Stimulated activated CD8-positive, alpha-beta memory T cell treated with anti-CD3 and anti-CD28 coated beads, Interleukin-12 subunit alpha, Interleukin-12 subunit beta, amount 100 ng/mL, for 1 hour (primary cell): ENCODE measurements at regions not wholly inside any gene's neighbourhood (a gene's known extent, or its start where the extent isn't known, plus 50 kb on each side); places are given as distances from the start of the nearest gene placed in this dataset.
"Not testable (repeated sequence)": the region's sequence is repeated elsewhere in the genome, so short reads cannot be mapped to it uniquely, and the experiment has no call there.

ENCODE experiments used
- DNase-seq: peaks from one replicate; pipeline ENCODE4 v3.0.0-alpha.2; 2020; ENCODE audit warnings: low read depth

DNA sequence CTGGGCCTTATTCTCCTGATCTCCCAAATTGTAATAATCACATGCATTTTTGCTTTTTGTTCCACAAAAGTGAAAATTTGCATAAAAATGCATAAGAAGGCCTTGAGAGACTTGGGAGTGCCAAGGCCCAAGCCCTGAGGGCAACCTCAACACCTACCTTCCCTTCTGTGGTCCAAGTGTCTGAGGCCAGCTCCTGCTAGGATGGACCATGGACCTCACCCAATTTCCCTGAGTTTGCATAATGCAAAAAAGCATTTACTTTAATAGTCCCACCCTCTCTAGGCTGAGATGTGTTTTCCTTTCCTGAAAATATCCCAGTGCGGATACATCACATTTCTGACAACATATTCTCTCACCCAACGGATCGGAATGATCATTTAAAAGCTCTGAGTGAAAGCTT, 194.1 kb upstream of the TENM4 start:
- no peak for DNase-seq

DNA sequence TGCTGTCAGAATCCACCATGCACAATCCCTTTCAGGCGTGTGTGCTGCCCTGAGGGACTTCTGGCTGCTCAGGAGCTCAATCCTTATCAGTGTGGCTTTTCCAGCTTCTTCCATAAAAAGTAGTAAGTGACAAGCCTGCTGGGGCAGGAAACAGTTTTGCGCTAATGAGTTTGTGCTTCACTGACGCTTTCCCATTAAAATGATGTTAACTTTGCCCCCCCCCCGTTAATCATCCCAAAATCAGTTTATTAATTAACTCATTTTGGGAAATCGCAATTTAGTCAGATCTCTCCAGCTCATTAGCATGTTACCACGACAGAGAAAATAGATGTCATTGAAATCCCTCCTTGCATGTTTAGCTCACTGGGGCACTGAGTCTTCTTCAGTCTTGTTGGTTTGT, 186.5 kb upstream of the TENM4 start:
- DNase-seq = no peak

DNA sequence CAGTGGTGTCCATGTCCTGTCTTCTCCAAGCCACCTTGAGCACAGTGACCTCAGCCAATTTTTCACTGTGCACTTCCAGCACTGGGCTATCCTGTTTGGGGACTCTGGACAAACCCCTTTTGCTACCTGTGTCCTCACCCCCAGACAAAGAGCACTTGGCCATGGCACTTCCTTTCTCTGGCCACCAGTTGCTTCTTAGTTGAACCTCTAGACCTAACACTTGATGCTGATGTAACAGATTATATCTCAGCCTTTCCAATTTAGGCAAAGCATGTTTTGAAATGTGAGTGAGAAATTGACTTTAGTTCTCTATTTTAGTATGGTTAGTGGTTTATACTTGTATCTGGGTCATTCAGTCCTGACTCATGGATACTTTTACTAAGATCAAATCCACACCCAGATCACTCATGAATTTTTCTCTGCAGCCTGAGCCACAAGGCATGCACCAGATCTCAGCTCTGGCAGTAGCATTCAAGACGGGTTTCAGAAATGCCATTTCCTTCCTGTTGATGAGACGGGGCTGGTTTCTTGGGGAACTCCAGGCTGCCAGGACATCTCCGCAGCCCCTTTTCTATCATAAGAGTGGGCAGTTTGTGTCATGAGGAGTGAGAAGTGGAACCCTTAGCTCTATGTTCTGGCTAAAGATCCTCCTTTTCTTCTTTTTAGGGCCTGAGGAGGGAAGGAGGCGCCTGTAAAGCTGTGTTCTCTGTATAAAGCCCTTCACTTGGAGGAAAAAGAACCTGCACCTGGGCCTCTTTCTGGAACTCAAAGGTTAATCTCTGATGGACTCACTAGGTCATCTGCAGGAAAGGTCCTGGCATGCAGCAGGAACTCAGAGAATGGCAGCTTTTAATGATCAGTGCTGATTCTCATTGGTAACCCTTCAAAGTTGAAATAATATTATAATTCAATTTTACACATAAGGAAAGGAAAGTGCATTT, 185.6 kb upstream of the TENM4 start:
- DNase-seq = no peak

DNA sequence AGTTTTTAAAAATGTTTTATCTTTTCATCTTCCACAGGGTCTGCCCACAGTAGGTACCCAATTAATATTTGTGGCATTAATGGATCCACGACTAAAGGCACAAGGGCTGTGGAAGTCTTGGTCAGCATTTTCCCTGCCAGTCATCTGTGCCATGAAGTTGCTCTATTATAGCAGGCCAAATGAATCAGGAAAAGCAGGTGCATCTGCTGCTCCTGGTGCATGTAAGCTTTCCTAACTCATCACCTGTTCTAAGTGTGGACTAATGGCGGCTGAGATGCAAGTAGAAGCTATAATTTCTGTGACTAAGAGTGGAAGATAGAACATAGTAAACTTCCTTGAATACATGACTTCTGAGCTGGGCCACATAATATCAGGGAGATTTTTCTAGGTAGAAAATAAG, 182.5 kb upstream of the TENM4 start:
- no peak for DNase-seq

DNA sequence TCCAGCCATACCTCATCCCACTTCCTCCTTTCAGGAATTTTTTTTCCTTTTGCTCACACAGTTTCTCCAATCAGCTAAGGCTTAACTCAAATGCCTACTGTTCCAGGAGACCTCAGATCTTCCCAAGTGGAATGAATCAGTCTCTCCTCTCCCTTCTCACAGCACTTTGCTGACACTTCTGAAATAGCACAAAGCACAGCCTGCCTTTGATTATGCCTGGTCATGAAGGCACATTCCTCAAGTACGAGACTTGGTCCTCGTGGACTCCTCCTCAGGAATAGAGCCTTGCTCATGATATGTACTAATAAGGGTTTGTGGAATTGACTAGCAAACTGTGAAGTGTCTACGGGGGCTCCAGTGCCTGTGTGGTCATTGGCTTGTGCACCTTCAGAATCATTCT, 176.7 kb upstream of the TENM4 start:
- DNase-seq = no peak

DNA sequence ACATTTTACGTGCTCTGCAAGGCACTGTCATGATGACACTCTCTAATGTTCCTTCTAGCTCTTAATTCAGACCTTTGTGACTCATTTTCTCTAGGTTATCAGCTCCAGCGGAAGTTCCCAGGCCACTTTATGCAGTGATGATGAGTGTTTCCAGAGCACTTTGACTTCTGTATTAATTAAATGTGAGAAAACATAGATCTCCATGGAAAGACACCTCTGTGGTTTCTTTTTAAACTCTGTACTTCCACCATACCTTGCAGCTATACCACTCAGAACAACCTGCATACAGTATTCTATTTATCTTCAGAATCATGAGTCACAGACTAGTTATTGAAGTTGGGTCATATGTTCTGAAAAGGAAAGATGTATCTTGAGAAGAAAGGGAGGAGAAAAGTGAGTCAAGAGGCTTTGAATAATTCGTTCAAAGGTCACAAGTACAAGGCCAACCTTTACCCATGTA, 175.6 kb upstream of the TENM4 start:
- DNase-seq = no peak

DNA sequence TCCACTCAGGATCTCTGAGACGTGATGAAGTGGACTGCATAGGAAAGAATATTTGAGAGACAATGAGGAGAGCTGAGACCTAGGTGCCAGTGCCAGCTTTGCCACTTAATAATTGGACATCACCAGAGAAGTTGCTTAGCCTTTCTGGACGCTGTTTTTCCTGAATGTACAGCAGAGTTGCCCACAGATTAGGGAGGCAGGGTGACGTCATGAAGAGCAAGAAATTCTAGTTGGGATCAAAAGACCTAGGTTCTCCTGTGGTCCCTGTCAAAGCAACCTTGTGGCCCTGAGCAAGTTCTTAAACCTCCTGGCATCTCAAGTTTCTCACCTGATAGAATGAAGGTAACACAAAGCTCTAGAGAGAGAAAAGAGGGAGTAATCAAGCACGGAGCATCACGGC, 174.6 kb upstream of the TENM4 start:
- DNase-seq = no peak

DNA sequence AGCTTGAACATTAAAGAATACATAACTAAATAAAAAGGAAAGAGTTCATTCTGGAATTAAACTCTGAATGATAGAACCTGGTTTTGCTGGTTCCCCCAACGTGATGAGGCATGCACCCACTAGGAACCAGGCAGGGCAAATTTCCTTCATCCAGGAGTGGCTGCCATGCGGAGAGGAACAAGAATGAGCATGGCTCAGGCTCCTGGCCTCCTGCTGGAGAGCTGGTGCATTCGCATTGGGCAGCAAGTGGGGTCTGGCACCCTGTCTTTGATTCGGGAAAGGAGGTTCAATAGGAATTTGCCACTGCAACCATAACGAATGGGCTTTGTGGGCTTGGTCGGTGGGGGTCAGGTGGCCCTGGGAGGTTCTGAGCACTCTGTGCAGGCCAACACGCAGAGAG, 169.8 kb upstream of the TENM4 start:
- no peak for DNase-seq

DNA sequence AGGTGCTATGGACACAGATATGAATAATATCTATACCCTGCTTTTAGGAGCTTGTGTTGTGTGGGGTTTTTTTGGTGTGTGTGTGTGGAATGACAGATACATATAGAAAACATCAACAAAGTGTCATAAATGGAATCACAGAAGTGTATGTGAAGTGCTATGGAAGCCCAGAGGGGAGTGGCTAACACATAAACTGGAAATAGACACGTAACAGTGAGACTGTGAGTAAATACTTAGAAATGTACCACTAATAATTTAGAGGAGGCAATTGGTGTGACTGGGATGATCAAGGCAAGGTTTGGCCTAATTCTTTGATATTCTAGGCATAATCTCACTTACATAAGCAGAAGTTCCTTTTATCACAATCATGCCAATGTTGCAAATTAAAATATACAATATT, 169.3 kb upstream of the TENM4 start:
- no peak for DNase-seq

DNA sequence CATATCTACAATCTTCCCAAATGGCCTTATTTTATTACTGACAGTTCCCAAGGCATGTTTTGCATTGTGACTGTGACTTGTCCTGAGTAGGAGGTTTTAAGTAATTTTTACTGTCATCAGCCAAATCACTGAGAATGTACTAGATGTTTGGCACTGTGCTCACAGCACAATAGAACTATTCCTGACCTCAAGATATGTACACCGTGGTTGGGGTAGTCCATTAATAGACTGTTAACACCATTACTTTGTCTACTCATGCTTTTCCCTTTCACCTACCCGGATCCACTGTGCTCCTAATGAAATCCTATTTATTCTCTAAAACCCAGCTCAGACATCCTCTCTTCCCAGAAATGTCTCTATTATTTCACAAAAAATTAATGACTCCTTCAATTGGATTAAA, 168.7 kb upstream of the TENM4 start:
- no peak for DNase-seq

DNA sequence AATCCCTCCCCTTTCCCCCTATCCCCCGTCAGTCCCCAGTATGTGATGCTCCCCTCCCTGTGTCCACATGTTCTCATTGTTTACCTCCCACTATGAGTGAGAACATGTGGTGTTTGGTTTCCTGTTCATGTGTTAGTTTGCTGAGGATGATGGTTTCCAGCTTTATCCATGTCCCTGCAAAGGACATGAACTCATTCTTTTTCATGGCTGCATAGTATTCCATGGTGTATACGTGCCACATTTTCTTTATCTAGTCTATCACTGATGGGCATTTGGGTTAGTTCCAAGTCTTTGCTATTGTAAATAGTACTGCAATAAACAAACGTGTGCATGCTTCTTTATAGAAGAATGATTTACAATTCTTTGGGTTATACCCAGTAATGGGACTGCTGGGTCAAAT, 165.6 kb upstream of the TENM4 start:
- DNase-seq = not testable (repeated sequence)

DNA sequence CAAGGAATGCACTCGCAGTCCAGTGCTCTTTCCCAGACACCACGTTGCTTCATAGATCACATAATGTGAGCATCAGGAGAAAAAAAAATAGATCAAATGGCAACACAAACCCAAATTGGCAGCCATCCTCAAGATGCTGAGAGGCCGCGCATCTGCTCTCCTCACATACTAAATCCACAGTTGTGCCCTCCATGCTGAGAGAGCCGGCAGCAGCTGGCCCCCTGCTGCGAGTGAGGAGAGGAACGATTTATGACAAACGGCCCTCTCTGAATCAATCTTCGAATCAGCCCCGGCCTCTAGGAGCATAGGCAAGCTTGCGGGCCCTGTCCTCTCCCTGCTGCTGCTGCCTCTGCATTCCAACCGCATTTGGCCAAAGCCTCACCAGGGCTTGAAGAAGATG, 159.9 kb upstream of the TENM4 start:
- no peak for DNase-seq

DNA sequence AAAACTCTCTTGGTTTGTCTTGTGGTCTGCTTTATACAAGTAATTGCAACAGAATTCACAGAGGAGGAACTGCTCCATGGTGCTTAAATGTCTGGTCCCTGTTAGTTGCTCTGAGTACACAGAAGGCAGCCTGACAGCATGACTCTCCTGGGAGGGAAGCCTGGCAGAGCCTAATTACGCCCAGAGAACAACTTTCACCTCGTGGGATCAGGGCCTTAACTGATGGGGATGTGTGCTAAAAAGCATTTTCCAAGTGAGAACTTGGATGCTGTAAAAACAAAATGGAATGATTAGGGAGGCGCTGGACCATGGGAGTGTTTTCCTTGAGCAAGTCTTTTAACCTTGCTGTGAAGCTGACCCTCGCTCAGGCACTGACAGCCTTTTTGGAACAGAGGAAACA, 154.0 kb upstream of the TENM4 start:
- no peak for DNase-seq

DNA sequence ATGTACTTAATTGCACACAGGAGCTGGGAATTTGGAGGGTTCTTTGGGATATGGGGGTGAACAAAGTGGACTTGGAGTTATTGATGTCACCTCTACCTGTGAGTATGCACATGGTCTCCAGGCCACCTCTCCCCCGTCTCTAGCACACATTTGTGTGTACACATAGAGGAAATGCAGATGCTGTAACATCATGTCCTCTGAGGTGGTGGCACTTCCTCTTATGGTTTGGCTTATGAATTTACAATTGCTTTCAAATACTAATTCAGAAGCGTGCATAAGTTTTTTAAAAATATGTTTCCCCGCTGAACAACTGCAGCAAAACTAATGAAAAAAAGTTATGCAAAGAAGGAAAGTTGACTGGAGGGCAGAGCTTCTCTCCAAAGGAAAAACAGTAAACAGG, 152.0 kb upstream of the TENM4 start:
- DNase-seq = no peak

DNA sequence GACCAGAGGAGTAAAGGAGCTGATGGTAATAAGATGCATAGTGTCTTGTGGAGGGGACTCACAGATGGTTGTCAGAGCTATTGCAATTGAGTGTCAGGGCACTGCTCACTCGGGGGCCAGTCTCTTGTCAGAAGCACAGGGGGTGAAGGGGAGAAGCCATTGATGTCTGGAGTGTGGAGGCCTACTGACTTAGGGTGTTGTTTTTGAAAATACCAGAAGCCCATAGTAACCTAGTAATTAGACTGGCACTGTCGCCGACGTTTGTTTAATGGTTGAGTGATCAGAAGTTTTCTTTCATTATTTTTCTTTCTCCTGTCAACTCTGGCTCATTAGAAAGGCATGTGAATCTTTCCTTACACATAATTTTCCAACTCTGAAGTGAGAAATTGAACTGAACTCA, 151.6 kb upstream of the TENM4 start:
- DNase-seq = no peak

DNA sequence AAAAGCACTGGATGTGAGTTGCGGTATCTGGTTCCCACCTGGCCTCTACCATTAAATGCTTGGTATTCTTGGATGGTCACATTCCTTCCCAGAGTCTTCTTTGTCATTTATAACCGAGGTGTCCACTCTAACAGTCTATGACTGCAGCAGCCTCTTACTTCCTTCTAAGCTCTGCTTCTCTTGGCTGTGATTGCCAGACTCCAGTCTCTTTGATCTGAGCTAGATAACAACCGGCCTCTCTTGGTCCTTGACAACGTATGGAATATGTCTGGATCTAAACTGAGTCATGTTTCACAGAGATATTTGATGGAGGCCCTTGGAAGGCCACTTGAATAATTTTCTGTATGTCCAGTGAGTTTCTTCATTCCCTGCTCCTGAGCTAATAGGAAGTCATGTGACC, 141.6 kb upstream of the TENM4 start:
- DNase-seq = no peak

DNA sequence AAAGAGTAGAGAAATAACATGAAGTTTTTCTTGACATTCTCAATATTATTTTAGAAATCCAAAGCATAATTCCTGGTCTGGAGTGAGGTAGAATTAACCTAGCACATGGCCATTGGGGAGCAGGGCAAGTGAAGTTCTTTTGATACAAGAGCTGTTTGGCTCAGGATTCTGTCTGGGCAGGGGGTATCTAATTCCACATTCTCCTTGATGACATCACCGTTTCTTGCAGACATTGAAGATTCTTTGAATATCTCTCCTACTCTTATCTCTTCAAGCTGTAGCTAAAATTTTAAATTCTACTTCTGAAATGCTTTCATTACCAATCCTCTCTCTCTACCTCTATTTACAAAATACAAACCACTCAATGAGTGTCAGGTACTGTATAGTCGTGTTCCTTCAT, 138.2 kb upstream of the TENM4 start:
- DNase-seq = no peak

DNA sequence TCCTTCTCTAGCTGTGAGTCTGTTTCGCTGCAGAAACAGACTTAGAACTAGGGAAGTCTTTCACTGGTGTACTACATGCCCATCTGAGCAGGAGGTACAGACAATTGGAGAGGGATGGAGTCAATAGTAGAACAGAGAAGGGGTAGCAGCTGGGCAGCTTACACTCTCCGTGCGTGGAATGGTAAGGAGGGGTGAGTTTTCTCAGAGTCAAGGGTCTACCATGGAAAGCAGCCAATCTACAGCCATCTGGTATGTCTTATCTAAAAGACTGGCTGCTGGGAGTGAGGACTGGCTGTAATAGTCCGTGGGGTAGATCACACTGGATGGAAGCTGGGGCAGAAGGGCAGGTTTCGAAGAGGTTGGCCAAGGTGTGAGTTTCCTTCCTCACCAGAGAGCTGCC, 137.3 kb upstream of the TENM4 start:
- no peak for DNase-seq

DNA sequence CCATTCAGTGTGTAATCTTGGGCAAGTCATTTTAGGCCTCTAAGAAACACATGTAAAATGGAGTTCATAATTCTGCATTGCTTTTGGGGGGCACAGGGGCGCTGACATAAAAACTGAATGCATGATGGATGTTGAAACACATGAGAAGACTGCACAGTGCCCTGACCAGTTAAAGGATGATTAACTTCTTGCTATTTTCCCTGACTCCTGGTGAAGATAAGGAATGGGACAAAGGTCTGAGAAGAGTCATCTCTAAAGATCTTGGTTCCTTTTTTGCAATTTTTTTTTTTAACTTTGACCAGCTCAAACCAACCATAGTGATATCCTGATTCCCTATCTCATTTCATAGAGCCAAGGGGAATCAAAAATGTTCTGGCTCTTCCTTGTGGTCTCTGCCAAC, 134.9 kb upstream of the TENM4 start:
- DNase-seq = no peak

DNA sequence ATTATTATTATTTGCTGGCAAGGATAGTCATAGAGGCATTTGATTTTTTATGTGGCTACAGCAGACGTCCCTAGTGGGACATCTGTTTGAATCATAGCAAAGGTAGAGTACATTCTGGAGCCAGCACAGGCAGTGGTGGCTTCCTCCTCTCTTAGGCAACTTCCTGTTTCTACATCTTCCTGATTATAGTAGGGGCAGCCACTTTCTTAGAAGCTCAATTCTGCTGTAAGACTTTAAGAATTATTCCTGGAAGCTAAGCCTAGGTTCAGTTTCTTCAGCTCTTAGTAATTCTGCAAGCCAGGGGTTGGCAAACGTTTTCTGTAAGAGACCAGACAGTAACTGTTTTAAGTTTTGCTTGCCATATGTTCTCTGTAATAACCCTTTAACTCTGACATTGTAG, 129.3 kb upstream of the TENM4 start:
- DNase-seq = no peak

DNA sequence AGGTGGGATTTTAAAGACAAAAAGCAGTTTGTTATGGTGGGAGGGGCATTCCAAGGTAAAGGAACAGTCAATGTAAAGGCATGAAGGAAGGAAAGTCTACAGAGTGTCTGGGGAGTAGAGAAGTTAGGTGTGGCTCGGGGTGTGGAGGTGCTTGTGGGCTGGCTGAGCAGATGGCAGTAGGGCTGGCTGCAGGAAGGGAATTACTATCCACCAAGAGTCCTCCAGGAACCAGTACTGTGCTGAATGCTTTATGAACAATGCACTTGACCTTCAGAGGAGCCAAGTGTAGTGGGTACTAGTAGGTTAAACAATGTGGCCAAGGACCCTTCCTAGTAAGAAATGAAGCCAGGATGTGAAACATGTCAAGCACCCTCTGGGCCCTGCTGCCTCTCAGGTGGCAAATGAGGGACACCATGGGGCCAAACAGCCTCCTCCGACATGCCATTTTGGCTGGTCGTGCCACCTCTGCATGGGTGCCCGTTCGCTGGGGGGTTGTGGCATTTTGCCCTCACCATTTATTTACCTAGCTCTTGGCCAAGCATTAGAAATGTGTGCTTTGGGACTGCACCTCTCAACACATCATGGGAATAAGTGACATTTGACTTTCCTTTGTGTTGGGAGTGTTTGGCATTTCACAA, 123.6 kb upstream of the TENM4 start:
- no peak for DNase-seq

DNA sequence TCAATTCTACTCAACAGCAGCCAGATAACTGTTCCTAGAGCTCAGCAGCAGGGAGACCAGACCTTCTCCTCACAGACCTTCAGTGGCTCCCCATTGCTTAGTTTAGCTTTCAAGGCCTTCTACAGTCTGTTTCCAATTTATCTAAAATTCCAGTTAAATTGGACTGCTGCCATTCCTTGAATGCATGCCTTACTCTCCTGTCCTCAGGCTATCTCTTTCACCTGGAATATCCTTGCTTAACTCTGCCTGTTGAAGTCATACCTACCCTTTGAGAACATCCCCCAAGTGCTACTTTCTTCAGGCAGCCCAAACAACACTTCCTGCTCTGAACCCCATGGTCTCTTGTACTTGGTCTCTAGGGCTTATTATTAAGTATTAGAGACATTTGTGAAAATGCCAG, 120.7 kb upstream of the TENM4 start:
- no peak for DNase-seq

DNA sequence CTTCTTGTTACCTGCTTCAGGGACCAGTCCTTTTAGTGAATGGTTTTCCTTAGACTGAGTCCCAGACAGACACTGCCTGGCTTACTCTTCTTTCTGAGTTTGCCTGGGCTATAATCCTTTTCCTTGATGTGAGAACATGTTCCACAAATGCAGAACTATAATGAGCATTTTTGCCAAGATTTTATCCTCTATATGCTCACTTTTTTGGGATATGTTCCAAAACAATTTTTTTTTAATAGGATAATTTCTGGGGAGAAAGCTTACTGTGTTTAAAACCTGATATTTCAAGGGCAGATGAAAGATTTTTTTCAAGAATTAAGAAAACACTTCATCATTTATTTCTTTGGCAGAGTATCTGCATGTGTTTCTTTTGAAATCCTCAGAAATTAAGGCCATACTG, 110.0 kb upstream of the TENM4 start:
- DNase-seq = no peak

DNA sequence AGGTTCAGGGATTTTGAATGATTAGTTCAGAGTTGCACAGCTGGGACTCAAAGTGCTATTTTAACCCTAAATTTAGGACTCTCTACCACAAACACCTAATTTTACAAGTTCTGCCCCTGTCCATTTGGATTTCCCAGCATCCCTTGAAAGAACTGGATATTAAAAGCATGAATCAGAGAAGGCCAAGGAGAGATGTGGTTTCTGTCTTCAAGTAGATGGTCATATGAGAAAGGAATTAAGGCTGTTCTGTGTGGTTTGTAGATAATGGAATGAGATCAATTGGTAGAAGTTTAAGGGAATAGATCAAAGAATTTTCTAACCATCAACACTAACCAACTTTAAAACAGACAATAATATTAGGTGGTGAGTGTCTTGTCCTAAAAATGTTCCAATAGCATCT, 106.4 kb upstream of the TENM4 start:
- no peak for DNase-seq
